ENCODE measurements at regions not wholly inside any gene's neighbourhood (a gene's known extent, or its start where the extent isn't known, plus 50 kb on each side); places are given as distances from the start of the nearest gene placed in this dataset.
"Not testable (repeated sequence)": the region's sequence is repeated elsewhere in the genome, so short reads cannot be mapped to it uniquely, and the experiment has no call there.

GRCh38 chr17:15802917-15803316, 70.8 kb downstream of the TBC1D26 start:
- DNase-seq = not testable (repeated sequence)

- not testable (repeated sequence) for DNase-seq
Measured at GRCh38 chr17:15806825-15807224, 74.7 kb downstream of the TBC1D26 start.

- not testable (repeated sequence) for DNase-seq
Measured at GRCh38 chr17:15813388-15813787, 81.3 kb downstream of the TBC1D26 start.

- DNase-seq = not testable (repeated sequence)
Measured at GRCh38 chr17:15814003-15814402, 81.9 kb downstream of the TBC1D26 start.

- not testable (repeated sequence) for DNase-seq
Measured at GRCh38 chr17:15817861-15818260, 85.8 kb downstream of the TBC1D26 start.

GRCh38 chr17:15822280-15822679, 90.2 kb downstream of the TBC1D26 start:
- not testable (repeated sequence) for DNase-seq

- peak; percentile 84 for DNase-seq
Measured at GRCh38 chr17:15828727-15829314, 96.7 kb downstream of the TBC1D26 start.

- not testable (repeated sequence) for DNase-seq
Measured at GRCh38 chr17:15830221-15830620, 98.1 kb downstream of the TBC1D26 start.

- peak; percentile 51 for DNase-seq
Measured at GRCh38 chr17:15831182-15831581, 99.1 kb downstream of the TBC1D26 start.

- peak; percentile 21 for DNase-seq
Measured at GRCh38 chr17:15832921-15833480, 100.9 kb downstream of the TBC1D26 start.

- not testable (repeated sequence) for DNase-seq
Measured at GRCh38 chr17:15833890-15834289, 101.8 kb downstream of the TBC1D26 start.

GRCh38 chr17:15835481-15835880, 103.4 kb downstream of the TBC1D26 start:
- DNase-seq = peak; percentile 24

- DNase-seq = not testable (repeated sequence)
Measured at GRCh38 chr17:15836249-15836982, 104.3 kb downstream of the TBC1D26 start.

GRCh38 chr17:15836991-15837390, 104.9 kb downstream of the TBC1D26 start:
- not testable (repeated sequence) for DNase-seq

- not testable (repeated sequence) for DNase-seq
Measured at GRCh38 chr17:15847447-15848229, 97.3 kb upstream of the ADORA2B start.

- peak; percentile 81 for DNase-seq
Measured at GRCh38 chr17:15849054-15849453, 95.9 kb upstream of the ADORA2B start.

GRCh38 chr17:15850071-15850470, 94.9 kb upstream of the ADORA2B start:
- DNase-seq = not testable (repeated sequence)

GRCh38 chr17:15850687-15851086, 94.2 kb upstream of the ADORA2B start:
- DNase-seq = not testable (repeated sequence)

GRCh38 chr17:15852863-15853262, 92.1 kb upstream of the ADORA2B start:
- DNase-seq = not testable (repeated sequence)

GRCh38 chr17:15856191-15856590, 88.7 kb upstream of the ADORA2B start:
- not testable (repeated sequence) for DNase-seq

GRCh38 chr17:15856745-15857144, 88.2 kb upstream of the ADORA2B start:
- DNase-seq = not testable (repeated sequence)

- DNase-seq = not testable (repeated sequence)
Measured at GRCh38 chr17:15858082-15858481, 86.8 kb upstream of the ADORA2B start.

- not testable (repeated sequence) for DNase-seq
Measured at GRCh38 chr17:15860774-15861173, 84.2 kb upstream of the ADORA2B start.
